HG02970 (cell line): ENCODE measurements at regions not wholly inside any gene's neighbourhood (a gene's known extent, or its start where the extent isn't known, plus 50 kb on each side); places are given as distances from the start of the nearest gene placed in this dataset.
"Not testable (repeated sequence)": the region's sequence is repeated elsewhere in the genome, so short reads cannot be mapped to it uniquely, and the experiment has no call there.

Experiments used
- ATAC-seq: cut with Tn5 transposase; IDR thresholded peaks from one replicate; pipeline ENCODE4 v1.9.1; 2021; ENCODE audit warnings: mild to moderate bottlenecking, moderate library complexity, moderate number of reproducible peaks; ENCODE audit not compliant: unreplicated experiment, low FRiP score

DNA sequence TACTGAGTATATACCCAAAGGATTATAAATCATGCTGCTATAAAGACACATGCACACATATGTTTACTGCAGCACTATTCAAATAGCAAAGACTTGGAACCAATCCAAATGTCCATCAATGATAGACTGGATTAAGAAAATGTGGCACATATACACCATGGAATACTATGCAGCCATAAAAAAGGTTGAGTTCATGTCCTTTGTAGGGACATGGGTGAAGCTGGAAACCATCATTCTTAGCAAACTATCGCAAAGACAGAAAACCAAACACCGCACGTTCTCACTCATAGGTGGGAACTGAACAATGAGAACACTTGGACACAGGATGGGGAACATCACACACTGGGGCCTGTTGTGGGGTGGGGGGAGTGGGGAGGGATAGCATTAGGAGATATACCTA, 378.3 kb upstream of the PIK3R1 start:
- not testable (repeated sequence) for ATAC-seq

DNA sequence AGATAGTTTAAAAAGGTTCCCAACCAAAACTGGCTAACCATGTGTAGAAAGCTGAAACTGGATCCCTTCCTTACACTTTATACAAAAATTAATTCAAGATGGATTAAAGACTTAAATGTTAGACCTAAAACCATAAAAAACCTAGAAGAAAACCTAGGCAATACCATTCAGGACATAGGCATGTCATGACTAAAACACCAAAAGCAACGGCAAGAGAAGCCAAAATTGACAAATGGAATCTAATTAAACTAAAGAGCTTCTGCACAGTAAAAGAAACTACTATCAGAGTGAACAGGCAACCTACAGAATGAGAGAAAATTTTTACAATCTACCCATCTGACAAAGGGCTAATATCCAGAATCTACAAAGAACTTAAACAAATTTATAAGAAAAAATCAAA, 379.1 kb upstream of the PIK3R1 start:
- not testable (repeated sequence) for ATAC-seq

DNA sequence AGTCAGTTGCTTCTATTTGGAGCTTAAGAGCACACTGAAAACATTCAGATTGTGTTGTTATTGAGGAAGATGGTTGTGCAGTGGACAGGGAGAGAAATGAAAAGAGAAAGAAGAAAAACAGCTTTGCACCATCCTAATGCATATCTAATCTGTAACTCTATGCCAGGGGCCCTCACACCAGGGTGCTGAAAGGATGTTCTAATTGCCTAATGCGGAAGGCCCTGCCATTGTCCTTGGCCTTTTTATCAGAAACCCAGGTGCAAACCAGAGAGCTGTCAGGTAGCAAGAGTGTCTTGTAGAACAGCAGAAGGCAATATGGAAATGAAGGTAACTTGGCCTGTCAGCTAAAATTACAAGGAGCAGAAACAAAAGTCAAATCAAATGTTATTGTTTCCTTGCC, 384.5 kb upstream of the PIK3R1 start:
- no peak for ATAC-seq

DNA sequence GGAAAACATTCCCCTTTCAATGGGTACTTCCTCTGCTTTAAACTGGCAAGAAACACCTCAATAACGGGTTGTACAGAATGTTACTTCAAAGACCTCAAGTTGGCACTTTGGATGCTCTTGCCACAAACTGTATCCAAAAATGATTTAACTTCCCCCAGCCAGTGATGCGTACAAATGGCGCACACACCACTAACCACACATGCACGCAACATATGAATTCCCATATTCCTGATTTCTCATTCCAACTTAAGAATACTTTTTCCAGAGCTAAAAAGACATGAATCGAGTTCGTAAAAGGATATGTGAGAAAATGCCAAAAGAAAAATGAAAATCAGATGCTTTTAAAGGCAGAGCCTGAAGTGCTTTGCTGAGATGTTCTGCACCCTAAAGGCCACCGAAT, 388.0 kb upstream of the PIK3R1 start:
- no peak for ATAC-seq

DNA sequence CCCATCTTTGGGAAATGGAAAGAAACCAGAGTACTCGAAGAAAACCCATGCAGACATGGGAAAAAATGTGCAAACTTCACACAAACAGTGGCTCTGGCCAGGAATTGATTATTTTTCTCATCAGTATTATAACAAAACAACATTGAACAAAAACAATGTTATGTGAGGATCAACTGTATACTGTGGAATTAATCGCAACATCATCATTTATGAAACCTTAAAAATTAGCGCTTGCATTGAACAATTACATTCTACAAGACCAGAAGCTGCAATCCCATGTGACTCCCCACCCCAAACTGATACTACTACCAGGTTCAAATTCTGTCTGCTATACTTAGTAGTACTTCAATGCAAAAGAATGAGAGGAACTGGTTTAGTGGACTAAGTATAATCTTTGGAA, 390.7 kb upstream of the PIK3R1 start:
- ATAC-seq = no peak

DNA sequence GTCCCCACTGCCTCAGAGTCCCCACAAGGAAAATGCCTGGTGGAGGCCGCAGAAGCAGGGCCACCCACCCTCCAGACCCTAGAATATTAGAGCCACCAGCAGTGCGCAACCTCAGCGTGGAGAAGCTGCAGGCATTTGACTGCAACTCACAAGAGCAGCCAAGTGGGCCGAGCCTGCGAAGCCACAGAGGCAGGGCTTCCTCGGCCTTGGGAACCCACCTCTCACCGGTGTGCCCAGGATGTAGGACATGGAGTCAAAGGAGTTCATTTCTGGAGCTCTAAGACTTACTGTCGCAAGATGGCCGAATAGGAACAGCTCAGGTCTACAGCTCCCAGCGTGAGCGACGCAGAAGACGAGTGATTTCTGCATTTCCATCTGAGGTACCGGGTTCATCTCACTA, 397.9 kb upstream of the PIK3R1 start:
- no peak for ATAC-seq

DNA sequence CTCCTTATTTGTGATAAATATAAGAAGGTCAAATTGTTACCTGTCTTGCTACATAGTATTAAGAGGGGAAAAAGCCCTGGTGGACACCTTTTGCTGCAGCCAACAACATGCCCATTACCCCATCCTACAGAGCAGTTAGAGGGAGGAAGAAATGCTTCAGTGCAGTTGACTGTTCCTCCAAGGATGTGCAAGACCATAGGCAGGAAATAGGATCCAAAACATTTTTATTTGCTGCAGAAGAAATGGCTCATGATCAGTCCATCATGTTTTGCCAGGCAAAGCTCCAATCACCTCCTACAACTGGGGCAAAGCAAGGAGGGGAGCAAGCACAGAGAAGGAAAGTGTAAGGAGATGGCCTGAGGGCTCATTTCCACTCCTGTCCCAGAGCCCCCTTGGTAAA, 399.1 kb upstream of the PIK3R1 start:
- no peak for ATAC-seq

DNA sequence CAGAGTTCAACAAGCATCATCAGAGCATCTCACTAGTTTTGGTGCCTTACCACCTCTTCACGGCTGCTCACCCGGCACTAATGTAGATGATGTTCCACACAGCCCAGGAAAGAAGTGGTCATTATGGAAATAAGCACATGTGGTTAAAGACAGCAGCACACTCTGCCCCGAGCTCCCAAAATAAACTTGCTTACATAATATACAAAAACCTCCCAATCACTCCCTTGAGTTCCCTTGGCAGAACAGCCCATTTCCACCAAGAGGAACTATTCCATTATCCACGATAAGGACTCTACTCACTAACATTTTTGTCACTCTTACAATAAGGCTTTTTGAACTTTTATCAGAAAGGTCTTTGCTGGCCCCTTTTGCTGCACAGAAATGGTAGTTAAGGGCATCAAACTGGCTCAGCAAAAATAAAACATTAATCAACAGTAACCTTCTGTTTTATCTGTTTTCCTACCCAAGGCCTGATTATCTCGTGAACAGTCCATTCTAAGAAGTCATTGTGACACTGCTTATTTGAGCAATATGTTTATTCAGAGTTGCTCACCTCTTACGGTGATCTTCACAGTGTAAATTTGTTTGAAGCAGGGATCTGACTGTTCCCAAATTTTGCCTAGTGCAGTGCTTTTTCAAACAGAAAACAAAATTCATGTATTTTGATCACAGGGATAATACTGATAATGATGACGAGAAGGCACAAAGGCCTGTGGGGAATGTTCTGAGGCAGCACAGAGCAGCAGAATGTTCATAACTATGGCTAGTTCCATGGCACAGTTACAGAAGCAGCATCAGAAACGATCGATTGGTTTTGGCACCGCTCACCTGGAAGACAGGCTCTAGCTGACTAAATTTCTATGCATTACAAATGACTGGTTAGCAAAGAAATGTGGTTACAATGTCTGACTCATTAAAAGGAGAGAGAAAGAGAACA, 399.8 kb upstream of the PIK3R1 start:
- no peak for ATAC-seq

DNA sequence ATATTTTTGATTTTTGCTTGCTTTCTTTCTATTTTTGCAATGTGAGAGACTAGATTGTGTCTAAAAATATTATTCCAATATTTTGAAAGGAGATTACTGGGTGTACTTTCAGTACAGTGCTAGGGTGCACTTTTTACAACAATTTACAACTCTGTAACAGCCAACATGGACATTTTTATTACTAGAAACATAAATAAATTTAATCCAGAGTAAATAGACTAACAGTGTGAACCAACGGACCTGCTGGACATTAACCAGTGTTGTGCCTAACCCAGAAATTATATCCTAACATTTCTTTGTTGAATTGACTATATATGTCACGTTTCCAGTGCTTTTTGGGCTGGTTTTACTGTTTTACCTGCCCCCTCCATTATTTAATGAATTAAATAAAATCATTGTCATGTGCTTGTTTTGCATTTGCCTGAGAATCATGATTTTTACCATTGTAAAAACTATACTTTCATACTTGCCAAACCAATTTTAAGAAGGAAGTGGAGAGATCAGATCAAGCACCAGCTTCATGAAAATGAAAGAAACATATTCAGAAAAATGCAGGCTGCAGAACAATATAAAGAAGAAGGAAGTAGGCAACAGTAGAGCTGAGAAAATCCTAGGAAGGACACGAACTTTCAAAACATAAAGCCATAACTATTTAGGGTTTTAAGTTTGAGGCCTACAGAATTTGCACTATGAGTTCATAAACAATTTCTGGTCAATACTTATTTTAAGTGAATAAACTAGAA, 400.8 kb upstream of the PIK3R1 start:
- no peak for ATAC-seq

DNA sequence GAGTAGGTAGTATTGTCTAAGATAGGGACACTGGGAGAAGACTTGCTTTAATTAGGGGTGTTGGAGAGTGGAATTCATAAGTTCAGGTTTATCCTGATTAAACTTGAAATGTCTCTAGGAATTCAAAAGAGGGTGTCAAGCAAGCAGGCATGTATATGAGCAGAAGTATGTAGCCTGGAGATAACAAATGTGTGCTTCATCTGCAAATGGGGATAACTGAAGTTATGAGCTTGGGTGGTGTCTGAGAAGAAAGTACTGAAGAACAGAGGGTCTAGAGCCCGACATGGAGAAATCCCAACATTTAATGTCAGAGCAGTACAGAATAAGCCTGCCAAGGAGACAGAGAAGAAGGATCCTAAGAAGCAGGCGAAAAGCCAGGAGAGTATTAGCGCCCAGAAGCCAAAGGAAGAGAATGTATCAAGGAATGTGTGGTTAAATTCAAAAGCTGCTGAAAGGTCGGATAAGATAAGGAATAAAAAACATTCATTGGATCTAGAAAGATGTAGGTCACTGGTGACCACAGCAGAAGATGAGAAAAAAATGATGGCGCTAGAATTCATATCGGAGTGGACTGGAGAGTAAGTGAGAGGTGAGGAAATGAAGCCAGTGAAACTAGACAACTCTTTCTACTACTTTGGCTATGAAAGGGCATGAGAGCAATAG, 401.5 kb upstream of the PIK3R1 start:
- ATAC-seq = no peak

DNA sequence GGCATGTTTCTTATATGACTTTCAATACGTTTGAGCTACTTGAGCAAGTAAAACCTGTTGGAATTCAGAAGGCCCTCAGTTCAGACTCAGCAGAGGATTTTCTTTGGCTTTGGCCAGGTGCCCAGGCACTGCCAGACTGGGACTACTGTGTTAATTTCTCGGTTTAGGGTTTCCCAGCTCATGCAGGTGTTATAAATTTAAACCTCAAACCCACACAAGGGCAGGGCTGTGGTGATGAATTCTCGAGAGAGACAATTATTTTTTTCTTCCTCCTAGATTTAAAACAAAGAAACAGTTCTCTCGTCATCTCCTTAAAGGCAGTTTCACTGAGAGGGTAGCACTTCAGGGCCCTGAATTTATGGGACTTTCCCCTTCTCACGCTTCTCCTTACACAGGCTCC, 406.0 kb upstream of the PIK3R1 start:
- no peak for ATAC-seq

DNA sequence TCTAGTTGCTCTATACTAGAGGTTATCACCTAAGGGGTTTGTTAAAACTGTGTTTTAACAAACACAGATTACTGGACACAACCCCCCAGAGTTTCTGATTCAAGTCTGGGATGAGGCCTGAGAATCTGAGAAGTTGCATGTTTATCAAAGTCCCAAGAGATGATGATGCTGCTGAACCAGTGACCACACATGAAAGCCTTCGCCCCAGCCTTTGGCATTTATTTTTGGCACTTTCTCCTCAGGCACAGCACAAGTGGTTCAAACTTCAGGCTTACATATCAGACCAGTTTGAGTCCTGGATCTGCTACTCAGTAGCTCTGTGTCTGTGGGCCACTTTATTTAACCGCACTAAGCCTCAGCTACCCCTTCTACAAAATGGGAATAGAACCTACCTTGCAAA, 407.2 kb upstream of the PIK3R1 start:
- no peak for ATAC-seq

DNA sequence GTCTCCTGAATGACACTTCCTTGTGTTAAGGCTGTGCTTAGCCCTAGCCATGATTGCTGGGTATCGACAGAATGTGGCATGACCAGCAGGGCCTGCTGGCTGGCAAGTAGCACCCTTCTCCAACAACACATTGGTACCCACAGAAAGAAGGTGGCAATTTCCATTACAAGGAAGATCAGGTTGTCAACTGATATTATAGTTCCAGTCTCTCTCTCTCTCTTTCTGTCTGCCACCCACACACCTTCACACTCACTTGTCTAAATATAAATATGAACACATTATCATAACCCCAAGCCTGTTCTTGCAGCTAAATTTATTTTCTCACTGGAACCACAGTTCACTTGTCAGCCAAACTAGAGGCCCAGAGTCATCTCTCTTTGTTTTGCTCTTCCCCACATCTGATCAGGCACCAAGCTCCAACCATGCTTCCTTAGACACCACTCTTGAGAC, 408.1 kb upstream of the PIK3R1 start:
- no peak for ATAC-seq

DNA sequence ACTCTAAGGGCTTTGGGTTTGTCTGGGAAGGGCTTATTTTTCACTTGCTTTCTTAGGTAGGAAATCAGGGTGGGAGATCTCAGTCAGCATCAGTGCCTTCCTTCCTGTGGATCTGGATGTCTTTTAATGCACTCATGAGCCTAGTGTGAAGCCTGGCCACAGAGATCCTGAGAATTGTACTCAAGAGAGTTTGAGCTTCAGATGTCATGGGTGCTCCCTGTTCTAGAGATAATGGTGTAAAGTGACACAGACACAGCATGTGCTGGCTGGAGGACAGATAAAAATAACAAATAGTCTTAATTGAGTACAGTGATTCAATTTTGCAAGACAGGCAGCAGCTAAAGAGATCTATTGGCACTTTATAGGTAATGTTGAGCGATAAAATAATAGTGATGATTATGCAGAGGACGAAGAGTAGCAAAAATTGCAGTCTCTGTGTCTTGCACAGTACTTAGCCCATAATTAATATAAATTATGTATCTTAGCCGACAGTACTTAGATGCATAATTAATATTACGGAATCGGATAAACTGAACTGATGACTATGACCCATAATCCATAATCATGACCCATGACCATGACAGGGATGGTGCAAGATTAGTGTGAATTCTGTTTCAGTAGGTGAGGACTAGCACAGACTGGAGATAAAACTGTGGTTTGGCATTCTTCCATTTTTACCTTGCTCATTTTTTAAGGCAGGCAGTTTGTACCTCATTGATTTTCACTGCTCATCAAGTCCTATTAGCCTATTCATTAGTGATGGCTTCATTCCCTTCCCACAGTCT, 408.7 kb upstream of the PIK3R1 start:
- ATAC-seq = no peak

DNA sequence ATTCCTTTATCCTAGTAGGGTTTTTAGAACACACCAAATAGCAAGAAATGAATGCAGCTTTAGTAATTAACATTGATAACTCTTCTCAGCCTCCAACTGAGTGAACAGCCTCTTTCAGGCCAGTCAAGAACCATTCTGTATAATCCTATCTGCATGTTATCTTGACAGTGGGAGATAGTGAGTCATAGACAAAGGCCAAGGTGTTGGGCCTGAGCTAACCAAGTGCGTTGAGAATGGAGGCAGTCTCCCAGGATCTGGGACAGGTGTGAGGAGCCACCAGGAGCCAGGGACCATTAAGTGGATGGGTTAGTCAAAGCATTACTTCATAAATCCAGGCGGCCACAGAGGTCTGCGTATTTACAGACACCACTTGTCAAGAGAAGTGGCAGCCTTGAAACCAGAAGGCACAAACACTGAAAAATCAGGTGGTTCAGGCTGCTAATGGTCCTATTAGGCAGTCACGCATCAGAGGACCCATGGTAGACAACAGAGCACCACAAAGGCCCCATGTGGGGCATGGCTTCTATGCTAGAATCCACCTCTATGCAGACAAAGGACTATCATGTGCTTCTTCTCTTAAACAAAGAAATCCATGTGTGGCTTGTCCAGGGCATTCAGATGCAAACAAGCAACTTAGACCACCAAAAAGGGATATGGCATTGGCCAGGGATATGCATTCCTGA, 409.7 kb upstream of the PIK3R1 start:
- ATAC-seq = no peak

DNA sequence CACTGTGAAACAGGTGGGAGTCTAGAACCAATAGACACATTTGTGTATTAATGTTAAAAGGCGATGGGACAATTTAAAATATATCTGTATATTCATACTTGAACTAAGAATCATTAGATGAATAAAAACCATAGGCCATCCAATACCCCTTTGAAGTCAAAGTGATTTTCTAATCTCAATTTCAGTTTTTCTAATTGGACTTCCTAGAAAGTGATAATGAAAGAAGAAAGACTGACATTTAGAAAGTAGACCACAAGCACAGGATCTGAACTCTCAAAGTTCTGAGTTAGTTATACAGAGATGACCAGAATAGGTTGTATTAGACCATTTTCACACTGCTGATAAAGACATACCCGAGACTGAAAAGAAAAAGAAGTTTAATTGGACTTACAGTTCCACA, 412.8 kb upstream of the PIK3R1 start:
- ATAC-seq = no peak

DNA sequence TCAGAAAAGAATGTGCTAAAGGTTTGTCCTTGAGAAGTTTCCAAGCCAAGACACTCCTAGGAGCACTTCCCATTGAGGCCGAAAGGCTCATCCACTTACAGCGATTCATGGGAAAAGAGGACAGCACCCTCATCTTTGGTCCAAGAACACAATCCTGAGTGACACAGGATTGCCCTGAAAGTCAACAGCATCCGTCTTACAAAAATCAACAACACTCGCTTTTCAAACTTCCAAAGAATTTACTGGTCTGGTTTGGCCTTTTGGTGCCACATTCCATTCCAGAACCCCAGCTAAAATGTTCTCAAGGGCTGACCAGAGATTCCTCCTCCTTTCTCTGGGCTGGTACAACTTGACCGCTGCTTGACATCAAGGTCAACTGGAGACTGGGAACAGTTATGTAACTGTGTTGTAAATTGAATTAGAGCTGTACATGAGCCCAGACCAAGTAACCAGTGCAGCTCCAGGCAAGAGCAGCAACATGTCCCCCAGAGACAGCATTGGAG, 415.8 kb upstream of the PIK3R1 start:
- no peak for ATAC-seq

DNA sequence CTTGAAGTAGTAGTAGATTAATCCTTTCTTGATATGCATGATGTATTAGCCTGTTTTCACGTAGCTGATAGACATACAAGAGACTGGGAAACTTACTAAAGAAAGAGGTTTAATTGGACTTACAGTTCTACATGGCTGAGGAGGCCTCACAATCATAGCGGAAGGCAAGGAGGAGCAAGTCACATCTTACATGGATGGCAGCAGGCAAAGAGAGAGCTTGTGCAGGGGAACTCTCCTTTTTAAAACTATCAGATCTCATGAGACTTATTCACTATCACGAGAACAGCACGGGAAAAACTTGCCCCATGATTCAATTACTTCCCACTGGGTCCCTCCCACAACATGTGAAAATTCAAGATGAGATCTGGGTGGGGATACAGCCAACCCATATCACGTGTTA, 417.1 kb upstream of the PIK3R1 start:
- not testable (repeated sequence) for ATAC-seq

DNA sequence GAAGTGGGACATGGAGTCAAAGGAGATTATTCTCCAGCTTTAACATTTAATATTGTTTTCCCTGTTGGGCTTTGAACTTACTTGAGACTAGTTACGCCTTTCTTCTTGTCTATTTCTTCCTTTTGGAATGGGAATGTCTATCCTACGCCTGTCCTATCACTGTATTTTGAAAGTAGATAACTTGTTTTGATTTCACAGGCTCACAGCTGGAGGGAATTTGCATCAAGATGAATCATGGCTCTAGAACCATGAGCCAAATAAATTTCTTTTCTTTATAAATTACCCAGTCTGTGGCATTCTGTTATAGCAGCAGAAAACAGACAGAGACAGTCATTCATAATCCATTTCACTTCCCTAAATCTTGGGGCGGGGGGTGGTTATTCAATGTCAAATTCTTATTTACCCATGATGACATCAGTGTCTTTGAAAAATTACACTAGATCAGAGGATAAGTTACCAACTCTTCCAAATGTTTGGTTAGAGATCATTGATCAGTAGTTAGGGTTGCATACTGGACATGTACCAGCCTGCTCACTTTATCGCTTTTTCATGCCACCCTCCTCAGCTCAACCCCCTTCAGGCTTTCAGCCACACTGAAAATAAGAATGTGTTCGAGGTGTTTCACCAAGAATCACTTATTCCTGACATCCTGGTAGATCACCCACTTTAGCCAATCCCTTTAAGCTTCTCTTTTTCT, 419.6 kb upstream of the PIK3R1 start:
- ATAC-seq = no peak
